Smooth muscle cell (in vitro differentiated cells): ENCODE measurements at regions not wholly inside any gene's neighbourhood (a gene's known extent, or its start where the extent isn't known, plus 50 kb on each side); places are given as distances from the start of the nearest gene placed in this dataset.

Experiments
- DNase-seq: peaks from one replicate; lab custom pipeline; 2025; ENCODE audit not compliant: unreplicated experiment; lab: John Stamatoyannopoulos, UW
- H2AFZ ChIP-seq: fragments of 200-600 bp; sonication (generic); 2 replicates; pipeline ENCODE4 v1.6.0; 2016; ENCODE audit warnings: antibody characterized with exemption, low read depth, mild to moderate bottlenecking
- H3F3A ChIP-seq: fragments of 200-600 bp; sonication (generic); 2 replicates; pipeline ENCODE4 v1.6.0; 2017; ENCODE audit warnings: antibody characterized with exemption, low read depth
- H3K27ac ChIP-seq: fragments of 200-600 bp; sonication (generic); 2 replicates; pipeline ENCODE4 v1.5.1; 2016; ENCODE audit warnings: low read depth, mild to moderate bottlenecking
- H3K27me3 ChIP-seq: fragments of 200-600 bp; sonication (generic); 2 replicates; pipeline ENCODE4 v1.6.1; 2016; ENCODE audit warnings: low read depth, mild to moderate bottlenecking
- H3K36me3 ChIP-seq: fragments of 200-600 bp; sonication (generic); 2 replicates; pipeline ENCODE4 v1.5.1; 2016; ENCODE audit warnings: low read depth
- H3K4me1 ChIP-seq: fragments of 200-600 bp; sonication (generic); 2 replicates; pipeline ENCODE4 v1.5.1; 2016; ENCODE audit warnings: low read depth
- H3K4me2 ChIP-seq: fragments of 200-600 bp; sonication (generic); 2 replicates; pipeline ENCODE4 v1.6.0; 2016; ENCODE audit warnings: mild to moderate bottlenecking
- H3K4me3 ChIP-seq: fragments of 200-600 bp; sonication (generic); 2 replicates; pipeline ENCODE4 v1.5.1; 2016; ENCODE audit warnings: mild to moderate bottlenecking
- H3K79me2 ChIP-seq: fragments of 200-600 bp; sonication (generic); 2 replicates; pipeline ENCODE4 v1.6.0; 2016; ENCODE audit warnings: low read depth, mild to moderate bottlenecking
- H3K9ac ChIP-seq: fragments of 200-600 bp; sonication (generic); 2 replicates; pipeline ENCODE4 v1.6.0; 2016; ENCODE audit warnings: low read depth
- H3K9me3 ChIP-seq: fragments of 200-600 bp; sonication (generic); replicated peaks from 2 replicates; pipeline ENCODE4 v1.5.1; 2016; ENCODE audit warnings: low read depth
- H4K20me1 ChIP-seq: fragments of 200-600 bp; sonication (generic); 2 replicates; pipeline ENCODE4 v1.6.0; 2016; ENCODE audit warnings: low read depth
- CTCF ChIP-seq: fragments of 200-600 bp; sonication (generic); IDR thresholded peaks from 2 replicates; pipeline ENCODE4 v1.5.1; 2017; ENCODE audit warnings: borderline replicate concordance, mild to moderate bottlenecking, antibody characterized with exemption; ENCODE audit not compliant: insufficient read depth, poor library complexity, severe bottlenecking
- WGBS: methylation state at CpG from one replicate; pipeline ENCODE4 v1.1.7; 2016; ENCODE audit warnings: low lambda C conversion rate; 5-methylcytosine and 5-hydroxymethylcytosine counted together

GRCh38 chr4:111933703-111934102 is 211.6 kb upstream of the FAM241A start:
- H3K4me2 ChIP-seq = no peak overlapping the region
- no peaks in the 10 kb centered on the region for H3F3A ChIP-seq
- H3K9me3 ChIP-seq = no peaks in the 10 kb centered on the region
- no peaks in the 10 kb centered on the region for H3K79me2 ChIP-seq
- no peak overlapping the region for H3K4me3 ChIP-seq
- no peak overlapping the region for H3K9ac ChIP-seq
- H3K27me3 ChIP-seq = peaks cover 6% of the 10 kb centered on the region
- H3K27ac ChIP-seq = no peak overlapping the region
- WGBS = 52% methylated on average over 2 of the region's 2 CpGs
- TF ChIP-seq CTCF = no peak
- DNase-seq = no peak
- H3K4me1 ChIP-seq = no peaks in the 10 kb centered on the region
- no peaks in the 10 kb centered on the region for H3K36me3 ChIP-seq
- no peaks in the 10 kb centered on the region for H4K20me1 ChIP-seq
- H2AFZ ChIP-seq = no peak overlapping the region

- Histone ChIP-seq H3K27ac (no peak overlapping the region), H3K27me3 (peaks cover 12% of the 10 kb centered on the region), H2AFZ (no peak overlapping the region), H3K79me2 (no peaks in the 10 kb centered on the region), H3K4me2 (no peak overlapping the region), H3K36me3 (no peaks in the 10 kb centered on the region), H3K4me1 (no peaks in the 10 kb centered on the region), H3K4me3 (no peak overlapping the region), H3F3A (no peaks in the 10 kb centered on the region), H3K9ac (no peak overlapping the region), H3K9me3 (no peaks in the 10 kb centered on the region), H4K20me1 (no peaks in the 10 kb centered on the region)
- DNase-seq = no peak
- no peak for TF ChIP-seq CTCF
Measured at GRCh38 chr4:111934314-111934713, 210.9 kb upstream of the FAM241A start.

GRCh38 chr4:111937368-111937767 is 207.9 kb upstream of the FAM241A start:
- H3K79me2 ChIP-seq = no peaks in the 10 kb centered on the region
- no peaks in the 10 kb centered on the region for H3K9me3 ChIP-seq
- no peak overlapping the region for H3K4me3 ChIP-seq
- H3K4me2 ChIP-seq = no peak overlapping the region
- H3K9ac ChIP-seq = no peak overlapping the region
- H4K20me1 ChIP-seq = no peaks in the 10 kb centered on the region
- H3K27me3 ChIP-seq = peaks cover 12% of the 10 kb centered on the region
- H3K4me1 ChIP-seq = no peaks in the 10 kb centered on the region
- H2AFZ ChIP-seq = no peak overlapping the region
- H3K36me3 ChIP-seq = no peaks in the 10 kb centered on the region
- no peaks in the 10 kb centered on the region for H3F3A ChIP-seq
- H3K27ac ChIP-seq = no peak overlapping the region
- peak; percentile 45 for TF ChIP-seq CTCF
- no peak for DNase-seq

- H3K36me3 ChIP-seq = no peaks in the 10 kb centered on the region
- no peak for TF ChIP-seq CTCF
- H3K4me2 ChIP-seq = no peak overlapping the region
- H2AFZ ChIP-seq = no peak overlapping the region
- H3K9ac ChIP-seq = no peak overlapping the region
- H3K27me3 ChIP-seq = peaks cover 12% of the 10 kb centered on the region
- no peaks in the 10 kb centered on the region for H3K9me3 ChIP-seq
- H3F3A ChIP-seq = no peaks in the 10 kb centered on the region
- WGBS = 82% methylated on average over 1 of the region's 1 CpG
- H3K79me2 ChIP-seq = no peaks in the 10 kb centered on the region
- no peaks in the 10 kb centered on the region for H4K20me1 ChIP-seq
- no peaks in the 10 kb centered on the region for H3K4me1 ChIP-seq
- H3K27ac ChIP-seq = no peak overlapping the region
- no peak overlapping the region for H3K4me3 ChIP-seq
- DNase-seq = no peak
Measured at GRCh38 chr4:111941957-111942356, 203.3 kb upstream of the FAM241A start.
